Aorta (tissue), 5 donors: ENCODE measurements at regions not wholly inside any gene's neighbourhood (a gene's known extent, or its start where the extent isn't known, plus 50 kb on each side); places are given as distances from the start of the nearest gene placed in this dataset.

Experiments used
- ATAC-seq: fragments of 200-7000 bp; cut with Tn5 transposase; one replicate; pipeline ENCODE4 v1.9.1; 2022; ENCODE audit warnings: moderate library complexity; ENCODE audit not compliant: low FRiP score
- DNase-seq, 2 donors: peaks; one replicate each; pipeline ENCODE4 v3.0.0-alpha.2; 2020
- H3K27ac ChIP-seq, 2 donors: one replicate each; pipeline ENCODE4 v1.5.1; 2013; ENCODE audit warnings: low read length in 2 of 2, mild to moderate bottlenecking in 2 of 2, moderate library complexity in 2 of 2, control low read depth in 1 of 2, inconsistent platforms in 1 of 2, low read depth in 1 of 2
- H3K27me3 ChIP-seq, 2 donors: one replicate each; pipeline ENCODE4 v1.6.1; 2013; ENCODE audit warnings: control low read depth in 1 of 2, low read length in 1 of 2, mild to moderate bottlenecking in 1 of 2, moderate library complexity in 1 of 2; ENCODE audit not compliant: insufficient read depth in 2 of 2, control insufficient read depth in 1 of 2
- H3K36me3 ChIP-seq, 2 donors: one replicate each; pipeline ENCODE4 v1.6.1; 2013; ENCODE audit warnings: control low read depth in 1 of 2, low read length in 1 of 2, mild to moderate bottlenecking in 1 of 2; ENCODE audit not compliant: insufficient read depth in 2 of 2, control insufficient read depth in 1 of 2
- H3K4me1 ChIP-seq, 2 donors: one replicate each; pipeline ENCODE4 v1.6.1; 2013; ENCODE audit warnings: low read length in 2 of 2, control low read depth in 1 of 2, mild to moderate bottlenecking in 1 of 2, moderate library complexity in 1 of 2; ENCODE audit not compliant: insufficient read depth in 2 of 2, control insufficient read depth in 1 of 2
- H3K4me3 ChIP-seq, 2 donors: one replicate each; pipeline ENCODE4 v1.5.1; 2013; ENCODE audit warnings: low read length in 2 of 2, control low read depth in 1 of 2, mild to moderate bottlenecking in 1 of 2
- H3K9me3 ChIP-seq: one replicate; pipeline ENCODE4 v1.6.1; 2013; ENCODE audit warnings: mild to moderate bottlenecking, low read length; ENCODE audit not compliant: control insufficient read depth
- WGBS, 2 donors: extraction: QIAGEN DNeasy Blood & Tissue Kit; methylation state at CpG; one replicate each; pipeline ENCODE4 v1.1.7; 2013; 5-methylcytosine and 5-hydroxymethylcytosine counted together
- intact Hi-C, 2 donors: fragments of 100-400 bp; cut with DNase I; formaldehyde crosslinking; loops; one replicate each; pipeline versions ENCODE4 v1.14.2 to v1.15.0; 2022
- donor health status: healthy with polysubstance abuse.
- donor health status: Bipolar disorder and iron deficiency.
- donor health status: DM: no; HTN: no; CAD: no.
- donor health status: DM: no; HTN: no; CAD: no.
- donor health status: DM: yes; HTN: yes; CAD: no.

DNA sequence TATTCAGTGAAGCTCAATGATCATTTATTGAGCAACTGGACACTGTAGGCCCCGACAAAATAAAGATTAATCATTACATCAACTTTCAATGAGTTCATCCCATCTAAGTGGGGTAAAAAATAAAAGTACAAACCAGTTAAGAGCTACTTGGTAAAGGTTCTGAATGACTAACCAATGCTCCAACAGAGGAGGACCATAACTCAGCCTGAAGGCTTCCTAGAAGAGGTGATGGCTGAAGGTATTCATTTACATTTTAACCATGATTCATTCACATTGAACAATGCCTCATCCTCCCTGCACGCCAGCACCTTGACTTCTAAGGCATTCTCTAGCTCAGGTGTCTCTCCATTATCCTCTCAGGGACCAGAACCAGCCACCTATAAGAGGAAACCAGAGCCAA lies 201.4 kb downstream of the ZNF462 start:
- intact Hi-C loops, result no loop called here
- 94 to 98% methylated on average over 2 of the region's 2 CpGs for WGBS, 2 donors
- ATAC-seq, result no peak

GRCh38 chr9:107065549-107065948 lies 202.6 kb downstream of the ZNF462 start:
- H3K27me3 ChIP-seq, result no peaks in the 10 kb centered on the region
- ATAC-seq (no peak), DNase-seq (no peak)
- 41% methylated on average over 2 of the region's 2 CpGs for WGBS, 2 donors
- no peak overlapping the region for H3K27ac ChIP-seq
- intact Hi-C loops, result no loop called here
- H3K4me3 ChIP-seq, result no peak overlapping the region
- H3K36me3 ChIP-seq, result no peaks in the 10 kb centered on the region
- no peaks in the 10 kb centered on the region for H3K9me3 ChIP-seq
- no peaks in the 10 kb centered on the region for H3K4me1 ChIP-seq

More for the DNA sequence above, 201.4 kb downstream of the ZNF462 start:
- Histone ChIP-seq H3K4me1 (no peaks in the 10 kb centered on the region), H3K4me3 (no peak overlapping the region), H3K27ac (no peak overlapping the region), H3K27me3 (no peaks in the 10 kb centered on the region), H3K36me3 (no peaks in the 10 kb centered on the region), H3K9me3 (no peaks in the 10 kb centered on the region)
- DNase-seq, result no peak

- 85 to 93% methylated on average over 6 of the region's 6 CpGs for WGBS, 2 donors
- intact Hi-C loops, result no loop called here
- ATAC-seq (no peak), DNase-seq (no peak)
- Histone ChIP-seq H3K27ac (no peak overlapping the region), H3K36me3 (no peaks in the 10 kb centered on the region), H3K4me1 (no peaks in the 10 kb centered on the region), H3K4me3 (no peak overlapping the region), H3K9me3 (no peaks in the 10 kb centered on the region), H3K27me3 (no peaks in the 10 kb centered on the region)
Observed at GRCh38 chr9:107067739-107068416, 204.9 kb downstream of the ZNF462 start.

DNA sequence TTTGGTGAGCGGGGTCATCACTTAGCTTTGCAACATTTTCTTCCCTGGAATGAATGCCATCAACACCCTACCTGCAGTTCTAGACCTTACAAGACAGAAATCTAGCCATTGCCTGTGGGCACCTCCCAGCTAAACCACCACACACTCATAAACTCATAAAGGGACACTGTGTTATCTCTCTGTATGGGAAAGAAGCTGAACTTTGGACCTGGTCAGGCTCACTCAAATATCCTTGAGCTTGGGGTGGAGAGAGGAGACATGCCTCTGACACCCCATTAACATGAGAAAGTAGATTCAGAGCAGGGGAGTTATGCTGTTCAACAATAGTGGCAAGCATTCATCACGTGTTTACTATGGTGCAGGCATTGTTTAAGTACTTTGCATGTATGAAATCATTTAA lies 205.6 kb downstream of the ZNF462 start:
- Histone ChIP-seq H3K4me1 (no peaks in the 10 kb centered on the region), H3K9me3 (no peaks in the 10 kb centered on the region), H3K27ac (no peak overlapping the region), H3K27me3 (no peaks in the 10 kb centered on the region), H3K4me3 (no peak overlapping the region), H3K36me3 (no peaks in the 10 kb centered on the region)
- 79 to 89% methylated on average over 2 of the region's 2 CpGs for WGBS, 2 donors
- DNase-seq (no peak), ATAC-seq (no peak)
- intact Hi-C loops, result no loop called here

DNA sequence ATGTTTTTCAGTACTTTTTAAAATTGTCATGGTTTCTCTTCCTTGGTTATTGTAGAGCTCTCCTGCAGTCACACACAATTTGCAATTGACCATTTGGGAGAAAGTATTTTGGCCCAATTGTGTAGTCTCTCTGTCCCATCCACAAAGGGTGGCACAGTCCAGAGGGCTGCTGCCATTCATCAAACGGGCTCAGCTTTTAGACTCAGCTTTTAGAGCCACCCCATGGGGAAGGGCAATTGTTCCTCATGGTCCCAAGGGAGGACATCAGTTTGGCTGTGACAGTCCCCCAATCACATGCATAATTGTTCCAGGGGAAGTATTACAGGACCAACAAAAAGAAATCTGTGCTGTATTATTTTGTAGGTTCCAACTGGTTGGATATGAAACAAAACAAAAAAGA lies 207.6 kb downstream of the ZNF462 start:
- H3K9me3 ChIP-seq, result no peaks in the 10 kb centered on the region
- no peak overlapping the region for H3K27ac ChIP-seq
- H3K36me3 ChIP-seq, result no peaks in the 10 kb centered on the region
- H3K27me3 ChIP-seq, result no peaks in the 10 kb centered on the region
- 12 to 32% methylated on average over 1 of the region's 1 CpG for WGBS, 2 donors
- H3K4me1 ChIP-seq, result no peaks in the 10 kb centered on the region
- H3K4me3 ChIP-seq, result no peak overlapping the region
- DNase-seq (no peak), ATAC-seq (no peak)
- intact Hi-C loops, result no loop called here

- no peak overlapping the region for H3K27ac ChIP-seq
- H3K4me1 ChIP-seq, result no peaks in the 10 kb centered on the region
- intact Hi-C loops, result no loop called here
- H3K4me3 ChIP-seq, result no peak overlapping the region
- no peaks in the 10 kb centered on the region for H3K9me3 ChIP-seq
- ATAC-seq (no peak), DNase-seq (no peak)
- H3K36me3 ChIP-seq, result no peaks in the 10 kb centered on the region
- WGBS, 2 donors, result 52 to 53% methylated on average over 1 of the region's 1 CpG
- no peaks in the 10 kb centered on the region for H3K27me3 ChIP-seq
Observed at GRCh38 chr9:107078061-107078460, 205.0 kb upstream of the RAD23B start.

- no peak overlapping the region for H3K4me3 ChIP-seq
- no peaks in the 10 kb centered on the region for H3K27me3 ChIP-seq
- H3K27ac ChIP-seq, result no peak overlapping the region
- H3K36me3 ChIP-seq, result no peaks in the 10 kb centered on the region
- DNase-seq (no peak), ATAC-seq (no peak)
- H3K4me1 ChIP-seq, result no peaks in the 10 kb centered on the region
- WGBS, 2 donors, result 53 to 70% methylated on average over 1 of the region's 1 CpG
- intact Hi-C loops, result no loop called here
- no peaks in the 10 kb centered on the region for H3K9me3 ChIP-seq
Observed at GRCh38 chr9:107079589-107079988, 203.5 kb upstream of the RAD23B start.

DNA sequence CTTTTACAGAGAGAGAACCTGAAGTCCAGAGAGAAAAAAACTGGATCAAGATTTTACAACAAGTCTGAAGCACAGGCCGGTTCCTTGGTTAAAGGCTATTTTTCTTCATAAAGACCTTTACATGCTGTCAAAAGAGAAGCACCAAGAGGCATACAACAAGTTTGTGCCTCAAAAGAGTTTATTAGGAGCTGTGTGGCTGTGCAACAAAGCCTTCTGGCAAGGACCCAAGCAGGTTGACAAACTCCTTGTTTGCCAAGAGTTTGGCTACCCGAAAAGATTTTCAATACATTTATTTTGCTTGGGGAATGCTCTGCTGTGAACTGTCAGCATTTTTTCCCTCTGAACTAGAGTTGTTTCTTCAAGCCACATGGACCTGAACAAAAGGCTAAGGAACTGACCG lies 202.9 kb upstream of the RAD23B start:
- ATAC-seq (no peak), DNase-seq (no peak)
- Histone ChIP-seq H3K27ac (no peak overlapping the region), H3K4me3 (no peak overlapping the region), H3K9me3 (no peaks in the 10 kb centered on the region), H3K4me1 (no peaks in the 10 kb centered on the region), H3K36me3 (no peaks in the 10 kb centered on the region), H3K27me3 (no peaks in the 10 kb centered on the region)
- 39 to 51% methylated on average over 3 of the region's 3 CpGs for WGBS, 2 donors
- intact Hi-C loops, result no loop called here

DNA sequence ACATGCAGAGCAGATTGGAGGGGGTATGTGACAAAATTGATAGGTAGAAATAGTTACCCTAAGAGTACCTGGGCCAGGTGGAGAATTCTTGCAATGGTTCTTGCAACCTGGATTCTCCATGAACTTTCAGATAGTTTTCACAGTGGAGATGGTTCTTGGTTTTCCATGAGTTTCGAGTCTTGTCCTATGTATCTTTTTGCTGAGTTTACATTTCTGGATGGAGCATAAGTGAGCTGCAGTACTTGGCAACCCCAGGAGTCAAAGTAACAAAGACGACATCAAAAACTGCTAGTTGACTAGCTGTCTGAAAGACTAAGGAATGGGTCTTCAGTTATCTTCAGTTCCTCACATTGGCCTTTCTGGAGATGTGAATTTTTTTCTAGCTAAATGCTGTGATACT lies 196.6 kb upstream of the RAD23B start:
- H3K9me3 ChIP-seq, result no peaks in the 10 kb centered on the region
- no peaks in the 10 kb centered on the region for H3K36me3 ChIP-seq
- H3K4me1 ChIP-seq, result no peaks in the 10 kb centered on the region
- intact Hi-C loops, result no loop called here
- ATAC-seq, result no peak
- H3K27ac ChIP-seq, result no peak overlapping the region
- H3K4me3 ChIP-seq, result no peak overlapping the region
- peaks cover 0 to 2% of the 10 kb centered on the region in 2 donors for H3K27me3 ChIP-seq
- no peak for DNase-seq
- WGBS, 2 donors, result 70 to 92% methylated on average over 2 of the region's 2 CpGs
